Stimulated activated CD4-positive, alpha-beta T cell treated with anti-CD3 and anti-CD28 coated beads, TNF-alpha, amount 100 ng/mL, for 1 hour (primary cell): ENCODE measurements at regions not wholly inside any gene's neighbourhood (a gene's known extent, or its start where the extent isn't known, plus 50 kb on each side); places are given as distances from the start of the nearest gene placed in this dataset.

Experiments
- DNase-seq, 3 donors: peaks; one replicate each; pipeline ENCODE4 v3.0.0-alpha.2; 2020; ENCODE audit warnings: low read depth in 3 of 3, low spot score in 1 of 3

- no peak for DNase-seq
Measured at GRCh38 chr2:120828066-120828465, 92.4 kb downstream of the GLI2 start.

GRCh38 chr2:120828829-120829632 is 93.4 kb downstream of the GLI2 start:
- no peak for DNase-seq

- DNase-seq, result no peak
Measured at GRCh38 chr2:120829633-120830025, 94.0 kb downstream of the GLI2 start.

GRCh38 chr2:120830096-120830830 is 94.6 kb downstream of the GLI2 start:
- DNase-seq, result no peak

- DNase-seq, result no peak
Measured at GRCh38 chr2:120831086-120831485, 95.4 kb downstream of the GLI2 start.

DNA sequence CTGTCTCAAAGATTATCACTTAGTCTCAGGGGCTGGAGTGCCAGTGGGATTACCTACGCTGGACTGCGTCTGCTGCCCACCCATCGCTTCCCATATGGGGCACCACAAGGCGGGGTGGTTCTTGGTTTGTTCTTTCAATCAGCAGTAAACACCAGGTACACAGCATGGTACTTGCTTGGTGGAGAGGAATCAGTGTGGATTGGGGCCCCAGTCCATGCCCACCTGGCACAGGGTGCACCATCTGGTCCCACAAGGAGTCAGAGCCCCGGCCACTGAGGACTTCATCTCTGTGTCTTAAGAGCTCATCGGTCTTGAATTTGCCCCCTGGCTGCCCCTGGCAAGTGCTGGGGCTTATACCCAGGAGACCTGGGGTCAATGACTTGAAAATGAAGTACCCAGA is 96.2 kb downstream of the GLI2 start:
- no peak for DNase-seq

- no peak for DNase-seq
Measured at GRCh38 chr2:120832296-120833070, 96.8 kb downstream of the GLI2 start.

DNA sequence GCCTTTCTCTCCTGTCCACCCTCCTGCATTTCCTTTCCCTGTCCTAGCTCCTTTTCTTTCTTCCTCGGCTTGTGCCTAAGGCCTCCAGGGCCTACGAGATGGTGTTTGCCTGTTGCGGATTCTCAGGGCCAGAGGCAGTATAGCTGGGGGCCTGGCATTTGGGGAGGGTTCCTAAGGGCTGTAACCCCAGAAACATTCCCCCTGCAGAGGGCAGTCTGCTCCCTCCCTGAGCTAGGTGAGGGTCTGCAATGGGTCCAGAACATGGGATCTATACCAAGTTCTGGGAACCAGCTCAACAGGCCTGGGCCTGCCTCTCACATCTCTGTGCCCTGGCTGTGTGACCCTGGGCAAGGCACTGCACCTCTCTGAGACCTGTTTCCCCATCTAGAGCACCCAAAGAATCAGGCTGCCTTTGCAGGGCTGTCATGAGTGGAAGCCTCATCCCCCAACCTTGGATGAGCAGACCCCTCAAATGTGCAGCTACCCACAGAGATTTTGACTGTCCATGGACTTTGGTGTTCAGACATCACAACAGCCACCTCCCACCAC is 97.5 kb downstream of the GLI2 start:
- no peak for DNase-seq

GRCh38 chr2:120834206-120834605 is 98.5 kb downstream of the GLI2 start:
- DNase-seq, result no peak

GRCh38 chr2:120836281-120836680 is 100.6 kb downstream of the GLI2 start:
- DNase-seq, result no peak

- DNase-seq, result no peak
Measured at GRCh38 chr2:120840795-120841487, 105.3 kb downstream of the GLI2 start.

DNA sequence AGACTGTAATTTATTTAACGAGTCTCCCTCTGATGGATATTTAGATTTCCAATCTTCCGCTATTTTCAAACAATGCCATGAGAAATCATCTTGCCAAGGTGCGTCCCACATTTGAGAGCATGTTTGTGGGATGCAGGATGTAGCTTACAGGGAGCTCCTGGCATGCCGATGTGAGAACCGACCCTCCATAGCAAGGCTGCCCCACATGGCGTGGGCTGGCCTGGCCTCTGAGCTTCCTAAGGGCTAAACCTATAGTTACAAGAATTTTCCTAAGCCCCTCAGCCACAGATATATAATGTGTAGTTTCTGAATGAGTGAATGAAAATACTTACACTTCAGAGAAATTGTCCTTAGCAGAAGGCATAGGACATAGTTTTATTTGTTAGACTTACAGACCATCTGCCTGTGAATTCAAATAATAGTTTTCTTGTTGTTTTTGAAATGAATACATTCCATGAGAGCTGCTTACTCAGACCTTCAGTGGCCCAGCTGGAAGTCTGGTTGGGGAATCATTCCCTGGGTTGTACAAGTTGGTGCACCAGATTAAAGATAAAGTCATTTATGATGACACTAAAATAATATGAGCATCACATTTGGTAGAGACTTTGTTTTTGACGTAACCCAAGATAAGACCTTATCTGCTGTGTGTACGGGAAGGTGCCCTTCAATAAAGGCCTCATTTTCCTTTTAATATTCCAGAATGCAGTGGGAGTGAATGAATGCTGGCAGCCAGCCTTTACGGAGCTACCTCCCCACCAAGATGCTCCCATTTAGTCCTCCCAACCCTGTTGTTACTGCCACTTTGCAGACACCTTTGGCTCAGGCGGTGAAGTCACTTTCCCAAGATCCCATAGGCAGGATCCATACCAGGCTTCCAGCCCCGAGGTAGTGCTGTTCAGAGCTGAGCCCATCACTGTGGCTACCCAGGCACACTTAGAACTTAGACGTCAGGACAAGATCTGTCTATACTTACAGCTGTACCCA is 107.1 kb downstream of the GLI2 start:
- no peak for DNase-seq

- no peak for DNase-seq
Measured at GRCh38 chr2:120844070-120844738, 108.5 kb downstream of the GLI2 start.

DNA sequence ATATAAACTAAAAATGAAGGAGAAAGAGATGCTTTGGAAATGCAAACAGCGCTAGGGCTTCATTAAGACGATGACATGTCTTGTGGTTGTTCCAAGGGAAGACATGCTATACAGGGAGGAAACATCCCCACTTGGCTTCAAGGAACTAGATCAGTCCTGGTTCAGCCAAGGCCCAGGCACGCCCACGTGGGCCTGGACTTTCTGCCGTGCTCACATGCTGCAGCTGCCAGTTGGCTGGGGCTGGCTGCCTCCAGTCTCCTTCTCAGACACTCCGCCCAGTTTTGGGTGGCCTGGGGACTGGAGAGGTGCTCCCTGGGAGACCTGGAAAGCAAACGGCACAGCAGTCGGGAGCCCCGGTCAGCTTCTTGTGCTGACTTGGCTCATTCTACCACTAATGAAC is 109.6 kb downstream of the GLI2 start:
- no peak for DNase-seq

DNA sequence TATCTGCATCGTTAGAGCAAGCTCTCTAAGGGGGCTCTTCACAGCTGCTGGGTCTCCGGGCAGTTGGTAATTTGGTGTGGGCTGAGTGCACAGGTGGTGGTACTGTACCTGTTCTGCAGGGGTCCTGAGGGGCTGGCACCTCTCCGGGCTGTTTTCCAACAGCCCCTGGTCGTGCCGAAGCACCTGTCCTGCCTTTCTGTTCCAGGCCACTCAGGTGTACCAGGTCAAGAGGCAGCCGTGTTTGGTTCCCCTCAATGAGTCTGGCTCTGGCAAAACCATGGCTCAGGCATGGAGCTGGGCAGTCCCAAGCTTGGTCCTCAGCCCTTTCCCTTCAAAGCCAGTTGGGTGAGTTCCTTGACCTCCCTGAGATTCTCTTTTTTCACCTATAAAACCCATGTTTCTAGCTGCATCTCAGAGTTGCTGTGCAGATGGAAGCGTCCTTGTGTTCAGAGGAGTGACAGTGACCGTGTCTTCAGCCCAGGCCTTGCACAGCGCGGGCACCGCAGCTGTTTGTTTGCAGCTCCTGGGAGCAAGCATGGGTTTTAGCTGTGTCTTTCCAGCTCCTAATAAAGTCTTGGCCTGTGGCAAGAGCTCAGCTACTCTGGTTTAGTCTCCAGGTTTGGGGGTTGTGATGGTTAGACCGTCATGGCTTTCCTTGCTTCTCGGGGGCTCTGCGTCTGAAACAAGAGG is 110.9 kb downstream of the GLI2 start:
- DNase-seq, result no peak

DNA sequence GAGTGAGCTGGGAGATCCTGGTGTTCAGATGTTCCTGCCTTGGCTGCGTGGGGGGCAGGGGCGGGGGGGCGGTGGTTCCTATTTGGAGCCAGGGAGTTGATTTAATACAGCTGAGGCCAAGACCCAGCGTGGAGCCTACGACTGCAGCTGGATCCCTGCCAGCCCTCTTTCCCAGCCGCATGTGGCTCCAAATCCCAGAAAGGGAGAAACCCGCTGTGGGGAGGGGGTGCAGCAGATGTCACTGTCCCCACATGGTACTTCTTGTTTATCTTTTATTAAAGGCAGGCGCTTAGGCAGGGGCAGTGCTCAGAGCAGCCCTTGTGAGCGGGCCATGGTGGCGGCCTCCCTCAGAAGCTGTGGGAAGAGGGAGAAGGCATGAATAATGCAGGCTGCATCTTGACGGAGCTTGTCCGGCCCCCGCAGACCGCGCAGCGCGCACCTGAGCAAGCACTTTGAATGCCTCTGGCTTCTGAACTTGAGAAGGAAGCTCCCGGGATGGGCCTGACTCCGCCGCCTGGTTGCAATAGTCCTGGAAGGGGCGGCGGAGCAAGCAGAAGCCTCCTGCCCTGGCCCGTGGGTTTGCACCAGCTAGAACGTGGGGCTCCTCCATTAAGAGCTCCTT is 112.1 kb downstream of the GLI2 start:
- no peak for DNase-seq

DNA sequence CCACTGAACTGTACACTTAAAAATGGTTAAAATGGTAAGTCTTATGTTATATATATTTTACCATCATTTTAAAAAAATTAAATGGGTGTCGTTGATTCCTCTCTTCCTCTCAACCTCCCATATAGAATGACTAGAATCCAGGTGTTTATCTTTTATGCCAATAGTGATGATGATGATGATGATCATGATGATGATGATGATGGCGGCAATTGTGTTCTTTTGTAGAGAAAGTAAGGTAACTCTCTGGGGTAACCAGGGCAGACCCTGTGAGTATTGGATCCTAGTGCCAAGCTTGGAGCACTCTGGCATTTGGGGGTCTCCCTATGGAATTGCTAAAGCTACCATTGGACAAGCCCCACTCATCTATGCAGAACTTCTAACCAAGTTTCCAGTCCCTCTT is 113.6 kb downstream of the GLI2 start:
- no peak for DNase-seq

DNA sequence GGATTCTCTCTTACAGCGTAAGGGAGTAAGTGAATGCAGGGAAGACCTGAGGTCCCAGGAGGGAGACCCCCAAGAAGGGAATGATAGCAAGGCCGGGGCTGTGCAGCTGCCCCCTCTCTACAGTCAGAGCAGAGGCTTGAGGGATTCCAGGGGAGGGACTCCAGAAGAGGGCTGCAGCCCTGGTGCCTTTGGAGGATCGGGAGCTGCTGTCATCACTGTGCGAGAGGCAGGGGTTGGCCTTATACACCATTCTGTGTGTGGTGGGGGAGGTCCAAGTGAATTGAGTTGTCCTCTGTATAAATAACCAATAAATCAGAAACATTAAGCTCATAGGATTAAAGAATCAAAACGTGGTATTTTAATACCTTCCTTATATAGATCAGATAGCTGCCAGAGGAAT is 114.9 kb downstream of the GLI2 start:
- DNase-seq, result no peak
